ENCODE measurements at regions not wholly inside any gene's neighbourhood (a gene's known extent, or its start where the extent isn't known, plus 50 kb on each side); places are given as distances from the start of the nearest gene placed in this dataset.

DNA sequence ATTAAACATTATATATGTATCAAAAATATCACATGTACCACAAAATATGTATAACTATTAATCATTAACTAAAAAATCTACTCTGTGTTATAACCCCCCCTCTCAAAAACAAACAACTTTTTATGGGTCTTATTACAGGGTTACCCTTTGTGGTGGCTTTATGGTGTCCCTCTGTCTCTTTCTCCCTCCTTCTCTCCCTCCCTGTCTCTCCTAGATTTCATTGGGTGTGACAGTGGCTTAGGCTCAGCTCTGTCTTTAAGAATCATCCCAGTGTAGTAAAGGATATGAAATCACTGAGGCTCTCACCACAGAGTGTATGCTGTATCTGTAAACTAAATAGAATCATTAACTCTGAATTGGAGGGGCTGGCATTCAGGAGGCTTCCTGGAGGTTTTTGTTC is 93.7 kb downstream of the TDRD15 start:
- H3K9me3 ChIP-seq (ENCODE audit: control insufficient read depth, low read length) = no peaks in the 10 kb centered on the region
- no peak overlapping the region for H3K4me2 ChIP-seq (ENCODE audit: low read length)
- H3K79me2 ChIP-seq = no peaks in the 10 kb centered on the region
- TF ChIP-seq, protein P1, sequence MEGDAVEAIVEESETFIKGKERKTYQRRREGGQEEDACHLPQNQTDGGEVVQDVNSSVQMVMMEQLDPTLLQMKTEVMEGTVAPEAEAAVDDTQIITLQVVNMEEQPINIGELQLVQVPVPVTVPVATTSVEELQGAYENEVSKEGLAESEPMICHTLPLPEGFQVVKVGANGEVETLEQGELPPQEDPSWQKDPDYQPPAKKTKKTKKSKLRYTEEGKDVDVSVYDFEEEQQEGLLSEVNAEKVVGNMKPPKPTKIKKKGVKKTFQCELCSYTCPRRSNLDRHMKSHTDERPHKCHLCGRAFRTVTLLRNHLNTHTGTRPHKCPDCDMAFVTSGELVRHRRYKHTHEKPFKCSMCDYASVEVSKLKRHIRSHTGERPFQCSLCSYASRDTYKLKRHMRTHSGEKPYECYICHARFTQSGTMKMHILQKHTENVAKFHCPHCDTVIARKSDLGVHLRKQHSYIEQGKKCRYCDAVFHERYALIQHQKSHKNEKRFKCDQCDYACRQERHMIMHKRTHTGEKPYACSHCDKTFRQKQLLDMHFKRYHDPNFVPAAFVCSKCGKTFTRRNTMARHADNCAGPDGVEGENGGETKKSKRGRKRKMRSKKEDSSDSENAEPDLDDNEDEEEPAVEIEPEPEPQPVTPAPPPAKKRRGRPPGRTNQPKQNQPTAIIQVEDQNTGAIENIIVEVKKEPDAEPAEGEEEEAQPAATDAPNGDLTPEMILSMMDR (IDR thresholded peaks at IDR 0.05) = no peak
- H3K9ac ChIP-seq = no peak overlapping the region
- H3K27ac ChIP-seq = no peak overlapping the region
- H3K27me3 ChIP-seq (ENCODE audit: control insufficient read depth, insufficient read depth, low read length) = no peaks in the 10 kb centered on the region
- no peaks in the 10 kb centered on the region for H3K36me3 ChIP-seq (ENCODE audit: control insufficient read depth, insufficient read depth, low read length)
- H3K4me1 ChIP-seq = no peaks in the 10 kb centered on the region
- no peak overlapping the region for H2AFZ ChIP-seq
- no peak overlapping the region for H3K4me3 ChIP-seq (ENCODE audit: low read depth, low read length)

DNA sequence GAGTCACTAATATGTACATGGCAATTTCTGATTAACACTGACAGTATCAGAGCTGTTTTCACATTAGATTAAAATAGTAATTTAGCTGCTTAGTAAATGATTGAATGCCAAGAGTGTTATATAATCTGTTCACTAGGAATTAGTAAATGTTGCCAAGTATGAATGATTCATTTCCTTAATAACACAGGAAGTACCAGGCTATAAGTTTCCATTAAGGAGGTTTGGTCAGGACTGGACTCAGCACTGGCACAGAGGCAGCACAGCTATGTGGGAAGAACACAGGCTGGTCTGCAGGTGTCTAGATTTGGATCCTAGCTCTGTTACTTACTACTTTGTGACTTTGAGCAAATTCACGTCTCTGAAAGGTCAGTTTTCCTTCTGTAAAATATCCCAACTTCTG is 97.2 kb downstream of the TDRD15 start:
- Histone ChIP-seq H3K27ac (no peak overlapping the region), H3K4me2 (ENCODE audit: low read length) (no peak overlapping the region), H3K9ac (no peak overlapping the region), H3K79me2 (no peaks in the 10 kb centered on the region), H2AFZ (no peak overlapping the region), H3K36me3 (ENCODE audit: control insufficient read depth, insufficient read depth, low read length) (no peaks in the 10 kb centered on the region), H3K27me3 (ENCODE audit: control insufficient read depth, insufficient read depth, low read length) (no peaks in the 10 kb centered on the region), H3K9me3 (ENCODE audit: control insufficient read depth, low read length) (no peaks in the 10 kb centered on the region), H3K4me3 (ENCODE audit: low read depth, low read length) (no peak overlapping the region), H3K4me1 (no peaks in the 10 kb centered on the region)
- TF ChIP-seq, protein P1 (IDR thresholded peaks at IDR 0.05) = no peak

DNA sequence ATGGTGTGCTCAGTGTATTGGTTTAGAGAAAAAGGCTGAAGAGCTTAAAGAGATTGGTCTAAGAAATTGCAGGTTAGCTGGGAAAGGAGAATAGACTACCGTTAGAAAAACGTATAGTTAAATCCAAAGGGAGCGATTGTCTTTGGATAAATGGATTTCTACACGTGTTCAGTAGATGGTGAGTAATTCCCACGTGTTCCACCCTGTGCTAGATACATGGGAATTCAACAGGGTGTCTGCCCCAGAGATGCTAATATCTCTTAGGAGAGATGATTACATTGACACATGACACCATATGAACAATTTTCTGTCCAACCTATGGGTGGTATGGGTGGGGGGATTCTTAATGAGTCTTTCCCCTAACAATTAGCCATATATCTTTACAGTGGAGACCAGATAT is 99.8 kb downstream of the TDRD15 start:
- no peak overlapping the region for H2AFZ ChIP-seq
- H3K4me1 ChIP-seq = no peaks in the 10 kb centered on the region
- H3K4me2 ChIP-seq (ENCODE audit: low read length) = no peak overlapping the region
- H3K9me3 ChIP-seq (ENCODE audit: control insufficient read depth, low read length) = no peaks in the 10 kb centered on the region
- H3K27ac ChIP-seq = no peak overlapping the region
- H3K9ac ChIP-seq = no peak overlapping the region
- no peaks in the 10 kb centered on the region for H3K79me2 ChIP-seq
- no peaks in the 10 kb centered on the region for H3K27me3 ChIP-seq (ENCODE audit: control insufficient read depth, insufficient read depth, low read length)
- no peak overlapping the region for H3K4me3 ChIP-seq (ENCODE audit: low read depth, low read length)
- TF ChIP-seq, protein P1 (IDR thresholded peaks at IDR 0.05) = no peak
- H3K36me3 ChIP-seq (ENCODE audit: control insufficient read depth, insufficient read depth, low read length) = no peaks in the 10 kb centered on the region

DNA sequence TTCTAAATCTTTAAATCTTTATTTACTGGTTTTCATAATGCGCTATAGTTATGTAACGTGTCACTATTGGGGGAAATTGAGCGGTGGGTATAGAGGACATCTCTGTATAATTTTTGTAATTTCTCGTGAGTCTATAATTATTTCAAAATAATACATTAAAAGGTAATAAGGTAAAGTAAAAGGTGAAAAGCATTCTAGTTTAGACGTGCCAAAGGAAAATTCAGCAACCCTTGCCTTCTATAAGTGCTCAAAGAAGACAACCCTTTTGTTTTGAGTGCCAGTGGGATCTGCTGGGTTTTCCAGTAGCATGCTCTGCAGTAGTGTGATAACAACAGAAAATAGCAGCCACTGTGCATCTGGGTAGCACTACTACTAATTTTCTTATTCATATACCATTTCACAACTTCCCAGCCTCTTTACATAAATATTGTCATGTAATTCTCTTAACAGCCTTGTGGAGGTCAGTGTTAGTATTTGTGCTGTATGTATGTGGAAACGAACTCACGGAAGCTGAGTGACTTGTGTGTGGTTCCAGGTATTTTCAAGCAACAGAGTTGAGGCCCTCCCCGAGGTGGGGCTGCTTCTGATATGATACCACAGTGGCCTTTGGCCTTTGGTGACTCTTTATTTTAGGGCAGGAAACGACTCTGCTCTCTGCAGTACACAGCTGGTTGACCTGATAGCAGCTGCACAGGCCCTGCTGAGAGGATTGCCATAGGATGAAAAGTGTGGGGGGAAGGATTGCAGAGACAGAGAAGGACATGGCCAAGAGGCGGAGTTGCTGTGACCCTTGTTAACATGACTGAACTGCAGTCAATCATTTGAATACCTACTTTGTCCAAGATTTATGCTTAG is 104.5 kb downstream of the TDRD15 start:
- Histone ChIP-seq H3K27me3 (ENCODE audit: control insufficient read depth, insufficient read depth, low read length) (no peaks in the 10 kb centered on the region), H3K79me2 (no peaks in the 10 kb centered on the region), H3K27ac (no peak overlapping the region), H3K4me3 (ENCODE audit: low read depth, low read length) (no peak overlapping the region), H3K4me2 (ENCODE audit: low read length) (no peak overlapping the region), H2AFZ (no peak overlapping the region), H3K9me3 (ENCODE audit: control insufficient read depth, low read length) (no peaks in the 10 kb centered on the region), H3K4me1 (no peaks in the 10 kb centered on the region), H3K36me3 (ENCODE audit: control insufficient read depth, insufficient read depth, low read length) (no peaks in the 10 kb centered on the region), H3K9ac (no peak overlapping the region)
- TF ChIP-seq, protein P1 (IDR thresholded peaks at IDR 0.05) = no peak

DNA sequence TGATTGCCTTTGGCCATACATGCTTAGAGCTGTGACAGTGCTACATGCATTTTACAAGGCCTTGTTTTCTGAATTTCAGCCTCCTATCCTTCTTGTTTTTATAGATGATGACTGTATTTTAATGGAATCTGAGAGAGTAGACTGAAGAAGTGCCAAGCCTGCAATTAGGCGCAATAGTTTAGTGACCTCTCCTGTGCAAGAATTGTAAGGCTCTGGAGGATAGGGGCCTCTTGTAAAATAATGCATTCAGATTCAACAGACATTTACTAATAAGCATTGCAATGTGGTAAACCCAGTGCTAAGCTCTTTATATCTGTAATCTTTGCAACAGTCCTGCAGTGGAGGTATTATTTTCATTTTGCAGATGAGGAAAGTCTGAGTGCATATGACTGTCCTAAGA is 105.5 kb downstream of the TDRD15 start:
- Histone ChIP-seq H2AFZ (no peak overlapping the region), H3K27ac (no peak overlapping the region), H3K4me1 (no peaks in the 10 kb centered on the region), H3K9ac (no peak overlapping the region), H3K4me2 (ENCODE audit: low read length) (no peak overlapping the region), H3K79me2 (no peaks in the 10 kb centered on the region), H3K36me3 (ENCODE audit: control insufficient read depth, insufficient read depth, low read length) (no peaks in the 10 kb centered on the region), H3K27me3 (ENCODE audit: control insufficient read depth, insufficient read depth, low read length) (no peaks in the 10 kb centered on the region), H3K9me3 (ENCODE audit: control insufficient read depth, low read length) (no peaks in the 10 kb centered on the region), H3K4me3 (ENCODE audit: low read depth, low read length) (no peak overlapping the region)
- TF ChIP-seq, protein P1 (IDR thresholded peaks at IDR 0.05) = no peak

Data from parathyroid adenoma (tissue), 2 donors.